ENCODE measurements at regions not wholly inside any gene's neighbourhood (a gene's known extent, or its start where the extent isn't known, plus 50 kb on each side); places are given as distances from the start of the nearest gene placed in this dataset.

GRCh38 chr16:17027488-17028129, 443.2 kb downstream of the XYLT1 start:
- intact Hi-C loops (cut with DNase I) = no loop called here
- Histone ChIP-seq H3K27ac (no peak overlapping the region), H3K36me3 (replicated peaks in 1 of 2; ENCODE audit: insufficient read depth in 1 of 2, low read depth in 2 of 2) (no peaks in the 10 kb centered on the region), H3K4me1 (no peaks in the 10 kb centered on the region), H3K27me3 (no peaks in the 10 kb centered on the region), H3K4me3 (no peak overlapping the region), H3K9me3 (no peaks in the 10 kb centered on the region)
- no peak for ATAC-seq
- WGBS, 2 donors = 58 to 66% methylated on average over 6 of the region's 6 CpGs
- TF ChIP-seq POLR2A (IDR thresholded peaks at IDR 0.05) = no peak
- TF ChIP-seq, protein P1, sequence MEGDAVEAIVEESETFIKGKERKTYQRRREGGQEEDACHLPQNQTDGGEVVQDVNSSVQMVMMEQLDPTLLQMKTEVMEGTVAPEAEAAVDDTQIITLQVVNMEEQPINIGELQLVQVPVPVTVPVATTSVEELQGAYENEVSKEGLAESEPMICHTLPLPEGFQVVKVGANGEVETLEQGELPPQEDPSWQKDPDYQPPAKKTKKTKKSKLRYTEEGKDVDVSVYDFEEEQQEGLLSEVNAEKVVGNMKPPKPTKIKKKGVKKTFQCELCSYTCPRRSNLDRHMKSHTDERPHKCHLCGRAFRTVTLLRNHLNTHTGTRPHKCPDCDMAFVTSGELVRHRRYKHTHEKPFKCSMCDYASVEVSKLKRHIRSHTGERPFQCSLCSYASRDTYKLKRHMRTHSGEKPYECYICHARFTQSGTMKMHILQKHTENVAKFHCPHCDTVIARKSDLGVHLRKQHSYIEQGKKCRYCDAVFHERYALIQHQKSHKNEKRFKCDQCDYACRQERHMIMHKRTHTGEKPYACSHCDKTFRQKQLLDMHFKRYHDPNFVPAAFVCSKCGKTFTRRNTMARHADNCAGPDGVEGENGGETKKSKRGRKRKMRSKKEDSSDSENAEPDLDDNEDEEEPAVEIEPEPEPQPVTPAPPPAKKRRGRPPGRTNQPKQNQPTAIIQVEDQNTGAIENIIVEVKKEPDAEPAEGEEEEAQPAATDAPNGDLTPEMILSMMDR (IDR thresholded peaks at IDR 0.05) = no peak
- DNase-seq = no peak

DNA sequence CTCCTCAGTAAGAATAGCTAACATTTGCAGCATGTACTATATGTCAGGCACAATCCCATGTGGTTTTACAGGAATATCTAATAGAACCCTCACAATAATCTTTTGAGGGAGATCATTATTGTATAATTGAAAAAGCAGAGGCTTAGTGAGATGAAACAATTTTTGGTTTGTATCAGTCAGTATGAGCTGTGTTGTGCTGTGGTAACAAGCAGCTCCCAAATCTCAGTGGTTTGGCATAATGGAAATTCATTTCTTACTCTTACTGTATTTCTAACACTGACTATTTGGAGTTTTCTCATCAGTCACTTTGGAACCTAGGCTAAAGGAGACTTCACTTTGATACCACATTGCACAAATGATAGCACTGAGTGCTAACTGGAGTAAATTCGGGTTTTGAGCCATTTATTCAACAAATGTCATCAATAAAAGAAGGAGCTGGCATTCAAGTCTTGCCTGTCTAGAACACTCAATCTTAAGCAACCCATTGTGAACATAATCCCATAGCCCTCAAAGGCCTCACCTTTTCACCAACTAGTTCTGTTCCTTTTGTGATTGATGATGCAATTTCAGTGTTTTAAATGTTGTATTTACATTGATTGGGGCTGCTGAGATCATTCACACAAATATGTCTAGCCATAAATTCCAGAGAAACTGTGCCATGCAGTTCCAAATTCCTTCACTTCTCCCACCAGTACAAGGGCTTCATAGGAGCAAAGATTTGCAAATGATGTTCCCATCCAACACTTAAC, 441.0 kb downstream of the XYLT1 start:
- Histone ChIP-seq H3K4me1 (no peaks in the 10 kb centered on the region), H3K9me3 (peaks cover 0 to 5% (median 0%) of the 10 kb centered on the region in 3 donors), H3K27ac (no peak overlapping the region), H3K4me3 (no peak overlapping the region), H3K36me3 (replicated peaks in 1 of 2; ENCODE audit: insufficient read depth in 1 of 2, low read depth in 2 of 2) (no peaks in the 10 kb centered on the region), H3K27me3 (no peaks in the 10 kb centered on the region)
- 41% methylated on average over 1 of the region's 1 CpG for WGBS, 2 donors
- intact Hi-C loops (cut with DNase I) = no loop called here
- no peak for ATAC-seq
- TF ChIP-seq, protein P1 (IDR thresholded peaks at IDR 0.05) = no peak
- TF ChIP-seq POLR2A (IDR thresholded peaks at IDR 0.05) = no peak
- no peak for DNase-seq

DNA sequence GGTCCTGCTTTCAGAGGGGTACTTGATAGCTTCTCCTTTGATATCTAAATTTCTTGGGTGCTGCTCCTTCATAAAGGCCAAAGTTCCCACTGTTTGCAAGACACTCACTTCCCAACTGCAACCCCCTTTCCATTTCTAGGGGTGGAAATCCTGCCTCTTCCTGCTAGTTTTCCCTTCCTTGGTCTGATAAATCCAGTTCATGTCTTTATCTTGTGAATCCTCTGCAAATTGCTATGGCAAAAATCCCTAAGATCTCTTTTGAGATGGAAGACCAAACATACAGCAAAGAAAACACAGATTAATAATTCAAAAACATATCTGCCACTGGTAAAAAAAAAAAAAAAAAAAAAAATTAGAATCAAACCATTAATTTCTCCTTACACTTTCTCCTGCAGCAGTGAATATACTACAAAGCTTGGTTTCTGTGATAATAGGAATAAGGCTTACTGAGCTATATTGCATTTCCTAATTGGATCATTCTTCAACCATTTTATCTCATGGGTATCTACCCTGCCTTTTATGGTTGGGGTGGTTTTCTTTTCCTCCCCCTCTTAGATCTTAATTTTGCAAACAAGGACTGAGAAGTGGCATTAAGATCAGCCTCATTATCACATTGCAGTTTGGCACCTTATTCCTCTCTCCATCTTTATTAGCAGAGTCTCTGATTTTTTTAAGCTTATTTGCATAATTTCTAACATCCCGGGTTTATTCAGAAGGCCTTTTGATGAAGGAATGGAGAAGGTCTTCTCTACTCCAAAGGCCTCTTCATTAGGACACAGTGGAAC, 439.1 kb downstream of the XYLT1 start:
- Histone ChIP-seq H3K9me3 (peaks cover 0 to 7% (median 0%) of the 10 kb centered on the region in 3 donors), H3K4me1 (no peaks in the 10 kb centered on the region), H3K4me3 (no peak overlapping the region), H3K27ac (no peak overlapping the region), H3K27me3 (no peaks in the 10 kb centered on the region), H3K36me3 (replicated peaks in 1 of 2; ENCODE audit: insufficient read depth in 1 of 2, low read depth in 2 of 2) (no peaks in the 10 kb centered on the region)
- no peak for TF ChIP-seq POLR2A (IDR thresholded peaks at IDR 0.05)
- TF ChIP-seq, protein P1 (IDR thresholded peaks at IDR 0.05) = no peak
- ATAC-seq (no peak), DNase-seq (no peak)
- 54 to 76% methylated on average over 1 of the region's 1 CpG for WGBS, 2 donors
- intact Hi-C loops (cut with DNase I) = no loop called here

DNA sequence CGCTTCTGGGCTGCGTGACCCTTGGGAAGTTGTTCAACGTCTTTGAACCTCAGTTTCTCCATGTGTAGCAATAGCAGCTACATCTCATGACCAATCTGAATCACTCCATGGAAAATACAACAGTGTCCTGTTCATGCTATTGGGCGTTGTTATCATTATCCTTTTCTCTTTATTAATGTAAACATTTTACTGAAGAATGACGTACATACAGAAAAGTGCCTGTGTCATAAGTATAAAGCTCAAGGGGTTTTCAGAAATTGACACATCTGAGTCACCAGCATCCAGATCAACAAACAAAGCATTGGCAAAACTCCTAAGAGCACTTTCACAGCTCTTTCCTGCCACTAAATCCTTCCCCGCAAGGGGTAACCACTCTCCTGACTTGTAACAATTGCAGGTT, 438.4 kb downstream of the XYLT1 start:
- H3K27me3 ChIP-seq = no peaks in the 10 kb centered on the region
- DNase-seq = no peak
- TF ChIP-seq, protein P1 (IDR thresholded peaks at IDR 0.05) = no peak
- TF ChIP-seq POLR2A (IDR thresholded peaks at IDR 0.05) = no peak
- H3K36me3 ChIP-seq (replicated peaks in 1 of 2; ENCODE audit: insufficient read depth in 1 of 2, low read depth in 2 of 2) = no peaks in the 10 kb centered on the region
- no peak overlapping the region for H3K27ac ChIP-seq
- H3K9me3 ChIP-seq = peaks cover 0 to 7% (median 0%) of the 10 kb centered on the region in 3 donors
- intact Hi-C loops (cut with DNase I) = no loop called here
- 76 to 77% methylated on average over 6 of the region's 6 CpGs for WGBS, 2 donors
- ATAC-seq = no peak
- H3K4me1 ChIP-seq = no peaks in the 10 kb centered on the region
- H3K4me3 ChIP-seq = no peak overlapping the region

Data from body of pancreas (tissue), 4 donors.